KG1 (cell line): ENCODE measurements at regions not wholly inside any gene's neighbourhood (a gene's known extent, or its start where the extent isn't known, plus 50 kb on each side); places are given as distances from the start of the nearest gene placed in this dataset.

Source experiments
- DNase-seq: peaks from one replicate; lab custom pipeline; 2025; lab: John Stamatoyannopoulos, UW

- no peak for DNase-seq
These were observed 59.6 kb upstream of the PPARA start for GRCh38 chr22:46090631-46091201.

GRCh38 chr22:46091277-46091977 is 58.9 kb upstream of the PPARA start:
- DNase-seq = no peak

- DNase-seq = no peak
These were observed 58.3 kb upstream of the PPARA start for GRCh38 chr22:46092011-46092410.

- no peak for DNase-seq
These were observed 57.5 kb upstream of the PPARA start for GRCh38 chr22:46092670-46093410.

GRCh38 chr22:46093796-46094195 is 56.5 kb upstream of the PPARA start:
- no peak for DNase-seq

GRCh38 chr22:46094676-46095075 is 55.6 kb upstream of the PPARA start:
- DNase-seq = no peak

GRCh38 chr22:46096051-46096450 is 54.3 kb upstream of the PPARA start:
- no peak for DNase-seq

GRCh38 chr22:46096706-46097230 is 53.6 kb upstream of the PPARA start:
- no peak for DNase-seq

GRCh38 chr22:46097268-46097900 is 52.9 kb upstream of the PPARA start:
- DNase-seq = no peak

GRCh38 chr22:46098525-46099475 is 51.5 kb upstream of the PPARA start:
- no peak for DNase-seq

GRCh38 chr22:46099740-46100139 is 50.6 kb upstream of the PPARA start:
- DNase-seq = no peak

- no peak for DNase-seq
These were observed 49.8 kb upstream of the PPARA start for GRCh38 chr22:46100401-46101105.
